ENCODE measurements at regions not wholly inside any gene's neighbourhood (a gene's known extent, or its start where the extent isn't known, plus 50 kb on each side); places are given as distances from the start of the nearest gene placed in this dataset.

GRCh38 chrX:8364369-8365141 is 100.1 kb upstream of the VCX3B start:
- TF ChIP-seq CTCF (IDR thresholded peaks at IDR 0.05) (no peak), POLR2A (IDR thresholded peaks at IDR 0.05) (no peak)
